ENCODE measurements at regions not wholly inside any gene's neighbourhood (a gene's known extent, or its start where the extent isn't known, plus 50 kb on each side); places are given as distances from the start of the nearest gene placed in this dataset.

DNA sequence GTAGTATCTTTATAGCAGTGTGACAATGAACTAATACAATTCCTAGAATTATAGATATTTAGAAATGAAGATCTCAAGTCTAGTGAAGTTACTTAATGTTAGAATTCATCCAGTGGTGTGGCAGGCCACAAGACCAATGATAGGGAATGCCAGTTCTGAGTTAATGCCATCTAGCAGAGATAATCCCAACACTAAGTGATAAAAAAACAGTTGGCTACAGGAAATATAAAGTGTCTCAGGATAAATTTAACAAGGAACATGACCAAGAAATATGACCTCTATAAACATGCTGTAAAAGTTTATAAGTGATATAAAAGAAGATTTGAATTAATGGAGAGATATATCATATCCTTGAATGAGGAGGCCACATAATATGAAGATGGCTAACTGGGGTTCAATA is 1790.5 kb upstream of the ADGRL3 start:
- Histone ChIP-seq H3K27ac (no peak overlapping the region), H3K4me2 (no peak overlapping the region), H2AFZ (no peak overlapping the region), H3K36me3 (replicated peaks; ENCODE audit: insufficient read depth, low read depth) (no peaks in the 10 kb centered on the region), H3K9me3 (ENCODE audit: low read depth) (no peaks in the 10 kb centered on the region), H3K4me3 (no peak overlapping the region), H3K27me3 (no peaks in the 10 kb centered on the region), H3K9me2 (replicated peaks; ENCODE audit: insufficient read depth) (no peaks in the 10 kb centered on the region), H3K79me2 (no peaks in the 10 kb centered on the region), H3K4me1 (ENCODE audit: insufficient read depth) (no peaks in the 10 kb centered on the region), H4K20me1 (ENCODE audit: insufficient read depth, poor library complexity, severe bottlenecking) (no peaks in the 10 kb centered on the region)
- no peak for DNase-seq (ENCODE audit: low spot score)
- no peak for TF ChIP-seq CTCF (IDR thresholded peaks at IDR 0.05; ENCODE audit: poor library complexity)
- TF ChIP-seq EZH2 (IDR thresholded peaks at IDR 0.05; ENCODE audit: borderline replicate concordance) = no peak
- no peak for TF ChIP-seq EZH2phosphoT487 (IDR thresholded peaks at IDR 0.05; ENCODE audit: low read depth, severe bottlenecking, unreplicated experiment)

GRCh38 chr4:59412739-59413138 is 1787.4 kb upstream of the ADGRL3 start:
- WGBS (ENCODE audit: low lambda C conversion rate, missing lambda C conversion rate) = 93% methylated on average over 5 of the region's 5 CpGs

DNA sequence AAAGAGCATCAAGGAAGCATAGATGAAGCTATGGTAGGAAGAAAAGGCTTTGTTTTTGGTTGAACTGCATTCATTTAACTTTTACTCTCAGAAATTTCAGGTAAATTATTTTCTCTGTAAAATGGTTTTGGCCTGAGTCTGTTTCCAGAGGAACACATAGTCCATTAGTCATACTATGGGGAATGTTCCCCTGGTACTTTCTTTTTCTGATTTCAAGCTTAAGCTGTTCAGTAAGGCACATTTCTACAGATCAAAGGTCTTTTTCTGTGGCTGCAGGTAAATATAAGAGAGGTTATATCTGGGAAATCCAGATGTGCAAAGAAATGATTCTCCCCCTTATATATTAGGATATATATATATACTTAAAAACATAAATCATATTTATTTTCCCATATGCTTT is 1744.4 kb upstream of the ADGRL3 start:
- H3K4me1 ChIP-seq (ENCODE audit: insufficient read depth) = no peaks in the 10 kb centered on the region
- no peaks in the 10 kb centered on the region for H3K79me2 ChIP-seq
- peak; percentile 4 for DNase-seq (ENCODE audit: low spot score)
- no peak overlapping the region for H3K27ac ChIP-seq
- no peaks in the 10 kb centered on the region for H3K9me3 ChIP-seq (ENCODE audit: low read depth)
- no peaks in the 10 kb centered on the region for H3K9me2 ChIP-seq (replicated peaks; ENCODE audit: insufficient read depth)
- H3K27me3 ChIP-seq = no peaks in the 10 kb centered on the region
- TF ChIP-seq EZH2 (IDR thresholded peaks at IDR 0.05; ENCODE audit: borderline replicate concordance) (no peak), EZH2phosphoT487 (IDR thresholded peaks at IDR 0.05; ENCODE audit: low read depth, severe bottlenecking, unreplicated experiment) (no peak), CTCF (IDR thresholded peaks at IDR 0.05; ENCODE audit: poor library complexity) (no peak)
- no peak overlapping the region for H2AFZ ChIP-seq
- no peak overlapping the region for H3K4me2 ChIP-seq
- H4K20me1 ChIP-seq (ENCODE audit: insufficient read depth, poor library complexity, severe bottlenecking) = no peaks in the 10 kb centered on the region
- H3K36me3 ChIP-seq (replicated peaks; ENCODE audit: insufficient read depth, low read depth) = no peaks in the 10 kb centered on the region
- H3K4me3 ChIP-seq = no peak overlapping the region

More at GRCh38 chr4:59412739-59413138, 1787.4 kb upstream of the ADGRL3 start:
- H2AFZ ChIP-seq = no peak overlapping the region
- no peak overlapping the region for H3K4me2 ChIP-seq
- no peak overlapping the region for H3K27ac ChIP-seq
- H3K9me3 ChIP-seq (ENCODE audit: low read depth) = no peaks in the 10 kb centered on the region
- H3K27me3 ChIP-seq = no peaks in the 10 kb centered on the region
- DNase-seq (ENCODE audit: low spot score) = no peak
- no peak for TF ChIP-seq CTCF (IDR thresholded peaks at IDR 0.05; ENCODE audit: poor library complexity)
- TF ChIP-seq EZH2phosphoT487 (IDR thresholded peaks at IDR 0.05; ENCODE audit: low read depth, severe bottlenecking, unreplicated experiment) = no peak
- TF ChIP-seq EZH2 (IDR thresholded peaks at IDR 0.05; ENCODE audit: borderline replicate concordance) = no peak
- H3K36me3 ChIP-seq (replicated peaks; ENCODE audit: insufficient read depth, low read depth) = no peaks in the 10 kb centered on the region
- H3K9me2 ChIP-seq (replicated peaks; ENCODE audit: insufficient read depth) = no peaks in the 10 kb centered on the region
- no peaks in the 10 kb centered on the region for H4K20me1 ChIP-seq (ENCODE audit: insufficient read depth, poor library complexity, severe bottlenecking)
- H3K4me3 ChIP-seq = no peak overlapping the region
- no peaks in the 10 kb centered on the region for H3K4me1 ChIP-seq (ENCODE audit: insufficient read depth)
- H3K79me2 ChIP-seq = no peaks in the 10 kb centered on the region

GRCh38 chr4:59457576-59457975 is 1742.5 kb upstream of the ADGRL3 start:
- Histone ChIP-seq H3K9me3 (ENCODE audit: low read depth) (no peaks in the 10 kb centered on the region), H3K79me2 (no peaks in the 10 kb centered on the region), H4K20me1 (ENCODE audit: insufficient read depth, poor library complexity, severe bottlenecking) (no peaks in the 10 kb centered on the region), H3K4me1 (ENCODE audit: insufficient read depth) (no peaks in the 10 kb centered on the region), H2AFZ (no peak overlapping the region), H3K27ac (no peak overlapping the region), H3K36me3 (replicated peaks; ENCODE audit: insufficient read depth, low read depth) (no peaks in the 10 kb centered on the region), H3K4me3 (no peak overlapping the region), H3K4me2 (no peak overlapping the region), H3K27me3 (no peaks in the 10 kb centered on the region), H3K9me2 (replicated peaks; ENCODE audit: insufficient read depth) (no peaks in the 10 kb centered on the region)
- 82% methylated on average over 4 of the region's 4 CpGs for WGBS (ENCODE audit: low lambda C conversion rate, missing lambda C conversion rate)
- no peak for TF ChIP-seq CTCF (IDR thresholded peaks at IDR 0.05; ENCODE audit: poor library complexity)
- TF ChIP-seq EZH2 (IDR thresholded peaks at IDR 0.05; ENCODE audit: borderline replicate concordance) = no peak
- no peak for TF ChIP-seq EZH2phosphoT487 (IDR thresholded peaks at IDR 0.05; ENCODE audit: low read depth, severe bottlenecking, unreplicated experiment)
- no peak for DNase-seq (ENCODE audit: low spot score)

Measured in hepatocyte (in vitro differentiated cells).